PC-9 (cell line): ENCODE measurements at regions not wholly inside any gene's neighbourhood (a gene's known extent, or its start where the extent isn't known, plus 50 kb on each side); places are given as distances from the start of the nearest gene placed in this dataset.

Experiments
- BruUV-seq: library from RNA; stranded (reverse); fragments of 400-500 nt; replicated peaks from 2 replicates; lab custom pipeline; 2021; lab: Mats Ljungman, UMichigan
- CTCF ChIA-PET: fragments of 300-600 bp; sonication (Branson Sonifier 250); formaldehyde crosslinking; loops from one replicate; lab custom pipeline; 2022; ENCODE audit warnings: antibody characterized with exemption; lab: Charles Lee
- POLR2A ChIA-PET: fragments of 300-600 bp; sonication (Branson Sonifier 250); formaldehyde crosslinking; loops from one replicate; lab custom pipeline; 2022; ENCODE audit warnings: antibody characterized with exemption; ENCODE audit not compliant: unreplicated experiment; lab: Charles Lee
- DNase-seq, 2 experiments: peaks; one replicate each; pipeline versions ENCODE4 v3.0.0 to v3.0.0-alpha.2; 2015 to 2022; ENCODE audit warnings: mixed read lengths in 1 of 2
- H2AFZ ChIP-seq: fragments of 200-600 bp; sonication (generic); 2 replicates; pipeline ENCODE4 v1.8.1; 2017; ENCODE audit warnings: antibody characterized with exemption
- H3F3A ChIP-seq: fragments of 200-600 bp; sonication (generic); 2 replicates; pipeline ENCODE4 v1.8.1; 2017; ENCODE audit warnings: antibody characterized with exemption, mild to moderate bottlenecking, low read depth; ENCODE audit not compliant: insufficient read depth
- H3K27ac ChIP-seq: fragments of 200-600 bp; sonication (generic); 2 replicates; pipeline ENCODE4 v1.6.1; 2016; ENCODE audit warnings: mixed run types
- H3K27me3 ChIP-seq: fragments of 200-600 bp; sonication (generic); 2 replicates; pipeline ENCODE4 v1.6.1; 2016; ENCODE audit warnings: low read depth, mixed run types; ENCODE audit not compliant: insufficient read depth
- H3K36me3 ChIP-seq: fragments of 200-600 bp; sonication (generic); 2 replicates; pipeline ENCODE4 v1.6.1; 2016; ENCODE audit warnings: low read depth, mixed run types
- H3K4me1 ChIP-seq: fragments of 200-600 bp; sonication (generic); replicated peaks from 2 replicates; pipeline ENCODE4 v1.6.1; 2016; ENCODE audit warnings: mixed run types; ENCODE audit not compliant: insufficient read depth
- H3K4me2 ChIP-seq: fragments of 200-600 bp; sonication (generic); 2 replicates; pipeline ENCODE4 v1.6.1; 2017; ENCODE audit warnings: mixed run types
- H3K4me3 ChIP-seq: fragments of 200-600 bp; sonication (generic); 2 replicates; pipeline ENCODE4 v1.6.1; 2016; ENCODE audit warnings: mixed run types
- H3K79me2 ChIP-seq: fragments of 200-600 bp; sonication (generic); 2 replicates; pipeline ENCODE4 v1.6.1; 2017; ENCODE audit warnings: low read depth, mixed run types
- H3K9me2 ChIP-seq: fragments of 200-600 bp; sonication (generic); 2 replicates; pipeline ENCODE4 v1.8.1; 2017; ENCODE audit warnings: mild to moderate bottlenecking; ENCODE audit not compliant: insufficient read depth
- H3K9me3 ChIP-seq: fragments of 200-600 bp; sonication (generic); 2 replicates; pipeline ENCODE4 v1.8.1; 2016; ENCODE audit warnings: low read depth; ENCODE audit not compliant: insufficient read depth
- H4K20me1 ChIP-seq: fragments of 200-600 bp; sonication (generic); 2 replicates; pipeline ENCODE4 v1.8.1; 2017; ENCODE audit not compliant: insufficient read depth
- EZH2 ChIP-seq: fragments of 200-600 bp; sonication (generic); IDR thresholded peaks from 2 replicates; pipeline ENCODE4 v1.8.0; 2017; ENCODE audit warnings: antibody characterized with exemption, low read depth
- intact Hi-C: fragments of 100-400 bp; cut with micrococcal nuclease; formaldehyde crosslinking; loops from one replicate; pipeline ENCODE4 v1.10.0; 2022; ENCODE audit not compliant: unreplicated experiment
- TF ChIP-seq, protein P1 (sequence below): fragments of 200-600 bp; sonication (generic); conservative IDR thresholded peaks from 2 replicates; pipeline ENCODE4 v1.6.1; 2017; ENCODE audit warnings: mixed run types, antibody characterized with exemption, mild to moderate bottlenecking, moderate library complexity

DNA sequence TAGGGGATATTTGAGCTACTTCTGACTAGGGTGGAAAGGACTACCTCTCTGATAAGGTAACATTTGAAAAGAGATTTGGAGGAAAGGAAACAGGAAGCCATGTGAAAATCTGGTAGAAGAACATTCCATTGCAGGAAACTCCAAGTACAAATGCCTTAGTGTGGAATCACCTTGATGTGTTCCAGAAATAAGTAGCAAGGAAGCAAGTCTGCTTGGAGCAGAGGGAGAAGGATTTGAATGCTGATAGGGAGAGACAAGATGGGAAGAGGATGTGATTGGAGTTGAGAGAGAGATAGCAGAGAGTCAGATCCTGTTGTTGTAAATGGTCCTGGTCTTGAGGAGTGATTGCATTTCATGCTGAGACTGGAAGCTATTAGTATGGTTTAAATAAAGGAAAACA, 335.1 kb upstream of the DCBLD2 start:
- H3K79me2 ChIP-seq = no peaks in the 10 kb centered on the region
- DNase-seq = no peak
- no peak overlapping the region for H2AFZ ChIP-seq
- no TSS peak for BruUV-seq
- no peaks in the 10 kb centered on the region for H3K36me3 ChIP-seq
- intact Hi-C loops = no loop called here
- H3K4me2 ChIP-seq = no peak overlapping the region
- H3K4me1 ChIP-seq = no peaks in the 10 kb centered on the region
- no peak for TF ChIP-seq EZH2
- TF ChIP-seq, protein P1, sequence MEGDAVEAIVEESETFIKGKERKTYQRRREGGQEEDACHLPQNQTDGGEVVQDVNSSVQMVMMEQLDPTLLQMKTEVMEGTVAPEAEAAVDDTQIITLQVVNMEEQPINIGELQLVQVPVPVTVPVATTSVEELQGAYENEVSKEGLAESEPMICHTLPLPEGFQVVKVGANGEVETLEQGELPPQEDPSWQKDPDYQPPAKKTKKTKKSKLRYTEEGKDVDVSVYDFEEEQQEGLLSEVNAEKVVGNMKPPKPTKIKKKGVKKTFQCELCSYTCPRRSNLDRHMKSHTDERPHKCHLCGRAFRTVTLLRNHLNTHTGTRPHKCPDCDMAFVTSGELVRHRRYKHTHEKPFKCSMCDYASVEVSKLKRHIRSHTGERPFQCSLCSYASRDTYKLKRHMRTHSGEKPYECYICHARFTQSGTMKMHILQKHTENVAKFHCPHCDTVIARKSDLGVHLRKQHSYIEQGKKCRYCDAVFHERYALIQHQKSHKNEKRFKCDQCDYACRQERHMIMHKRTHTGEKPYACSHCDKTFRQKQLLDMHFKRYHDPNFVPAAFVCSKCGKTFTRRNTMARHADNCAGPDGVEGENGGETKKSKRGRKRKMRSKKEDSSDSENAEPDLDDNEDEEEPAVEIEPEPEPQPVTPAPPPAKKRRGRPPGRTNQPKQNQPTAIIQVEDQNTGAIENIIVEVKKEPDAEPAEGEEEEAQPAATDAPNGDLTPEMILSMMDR = no peak
- no peak overlapping the region for H3K4me3 ChIP-seq
- no peaks in the 10 kb centered on the region for H3K27me3 ChIP-seq
- POLR2A ChIA-PET = no interaction called here
- H3K9me2 ChIP-seq = no peaks in the 10 kb centered on the region
- H3F3A ChIP-seq = no peaks in the 10 kb centered on the region
- no peaks in the 10 kb centered on the region for H3K9me3 ChIP-seq
- no peaks in the 10 kb centered on the region for H4K20me1 ChIP-seq
- CTCF ChIA-PET = no interaction called here
- no peak overlapping the region for H3K27ac ChIP-seq

DNA sequence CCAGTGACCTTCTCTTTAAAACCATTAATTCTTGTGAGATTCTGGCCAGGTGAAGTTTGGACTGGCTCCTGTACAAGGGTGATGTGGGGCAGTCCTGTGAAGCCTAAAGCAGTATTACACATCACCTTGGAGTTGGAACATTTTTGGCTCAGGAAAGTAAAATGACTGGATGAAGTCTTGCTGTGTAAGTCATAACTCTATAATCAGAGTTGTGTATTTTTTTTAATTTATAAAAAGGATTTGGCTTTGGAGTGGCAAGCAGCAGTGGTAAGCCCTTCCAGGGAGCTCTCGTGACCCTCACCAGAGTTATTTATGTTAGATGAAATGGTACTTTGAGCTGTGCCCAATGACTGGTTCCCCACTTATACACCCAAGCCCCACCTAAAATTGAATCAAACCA, 331.2 kb upstream of the DCBLD2 start:
- no TSS peak for BruUV-seq
- no peak overlapping the region for H3K4me3 ChIP-seq
- H3K9me2 ChIP-seq = no peaks in the 10 kb centered on the region
- ChIA-PET CTCF (no interaction called here), POLR2A (no interaction called here)
- no peak overlapping the region for H2AFZ ChIP-seq
- no peaks in the 10 kb centered on the region for H3K4me1 ChIP-seq
- no peaks in the 10 kb centered on the region for H3K27me3 ChIP-seq
- H3K27ac ChIP-seq = no peak overlapping the region
- H3K79me2 ChIP-seq = no peaks in the 10 kb centered on the region
- H4K20me1 ChIP-seq = no peaks in the 10 kb centered on the region
- no peaks in the 10 kb centered on the region for H3K36me3 ChIP-seq
- H3K9me3 ChIP-seq = no peaks in the 10 kb centered on the region
- intact Hi-C loops = no loop called here
- no peak overlapping the region for H3K4me2 ChIP-seq
- H3F3A ChIP-seq = no peaks in the 10 kb centered on the region
- no peak for DNase-seq
- no peak for TF ChIP-seq EZH2
- TF ChIP-seq, protein P1 = no peak

- no peaks in the 10 kb centered on the region for H3K36me3 ChIP-seq
- H3K4me2 ChIP-seq = no peak overlapping the region
- no peaks in the 10 kb centered on the region for H3K4me1 ChIP-seq
- ChIA-PET POLR2A (no interaction called here), CTCF (no interaction called here)
- intact Hi-C loops = no loop called here
- no peaks in the 10 kb centered on the region for H3K27me3 ChIP-seq
- H3K27ac ChIP-seq = no peak overlapping the region
- no peak overlapping the region for H2AFZ ChIP-seq
- no peaks in the 10 kb centered on the region; the same call in 1 of the 2 replicates for H3K9me3 ChIP-seq
- 0 out of 2 replicates have a peak, but pooled peaks cover 2% of the 10 kb centered on the region for H3K9me2 ChIP-seq
- no peaks in the 10 kb centered on the region for H3F3A ChIP-seq
- no peak overlapping the region for H3K4me3 ChIP-seq
- TF ChIP-seq, protein P1 = no peak
- no peak for TF ChIP-seq EZH2
- DNase-seq = no peak
- BruUV-seq = no TSS peak
- no peaks in the 10 kb centered on the region for H4K20me1 ChIP-seq
- H3K79me2 ChIP-seq = no peaks in the 10 kb centered on the region
Measured at GRCh38 chr3:99218468-99218867, 317.0 kb upstream of the DCBLD2 start.
